GM23248 (cell line): ENCODE measurements at regions not wholly inside any gene's neighbourhood (a gene's known extent, or its start where the extent isn't known, plus 50 kb on each side); places are given as distances from the start of the nearest gene placed in this dataset.

Source experiments
- DNase-seq: peaks from one replicate; pipeline ENCODE4 v3.0.0-alpha.2; 2015
- H2AFZ ChIP-seq: fragments of 200-600 bp; sonication (generic); 2 replicates; pipeline ENCODE4 v1.6.1; 2016; ENCODE audit warnings: antibody characterized with exemption
- H3F3A ChIP-seq: fragments of 200-600 bp; sonication (generic); 2 replicates; pipeline ENCODE4 v1.6.1; 2016; ENCODE audit warnings: mild to moderate bottlenecking, antibody characterized with exemption, mixed run types; ENCODE audit not compliant: insufficient read depth
- H3K27ac ChIP-seq: fragments of 200-600 bp; sonication (generic); 2 replicates; pipeline ENCODE4 v1.5.1; 2016; ENCODE audit warnings: mild to moderate bottlenecking
- H3K27me3 ChIP-seq: fragments of 200-600 bp; sonication (generic); replicated peaks from 2 replicates; pipeline ENCODE4 v1.6.1; 2016; ENCODE audit warnings: mild to moderate bottlenecking; ENCODE audit not compliant: insufficient read depth
- H3K36me3 ChIP-seq: fragments of 200-600 bp; sonication (generic); 2 replicates; pipeline ENCODE4 v1.6.1; 2016; ENCODE audit warnings: low read depth, mild to moderate bottlenecking
- H3K4me1 ChIP-seq: fragments of 200-600 bp; sonication (generic); 2 replicates; pipeline ENCODE4 v1.6.1; 2016; ENCODE audit warnings: mild to moderate bottlenecking; ENCODE audit not compliant: insufficient read depth
- H3K4me2 ChIP-seq: fragments of 200-600 bp; sonication (generic); one replicate; pipeline ENCODE4 v1.6.1; 2016; ENCODE audit warnings: mild to moderate bottlenecking; ENCODE audit not compliant: unreplicated experiment
- H3K4me3 ChIP-seq: fragments of 200-600 bp; sonication (generic); 2 replicates; pipeline ENCODE4 v1.5.1; 2016; ENCODE audit warnings: mild to moderate bottlenecking
- H3K79me2 ChIP-seq: fragments of 200-600 bp; sonication (generic); 2 replicates; pipeline ENCODE4 v1.6.1; 2016; ENCODE audit warnings: mild to moderate bottlenecking; ENCODE audit not compliant: insufficient read depth
- H3K9ac ChIP-seq: fragments of 200-600 bp; sonication (generic); 2 replicates; pipeline ENCODE4 v1.6.1; 2016; ENCODE audit warnings: mild to moderate bottlenecking
- H3K9me2 ChIP-seq: fragments of 200-600 bp; sonication (generic); 2 replicates; pipeline ENCODE4 v1.6.1; 2016; ENCODE audit warnings: mixed run types, mild to moderate bottlenecking, moderate library complexity; ENCODE audit not compliant: insufficient read depth
- H3K9me3 ChIP-seq: fragments of 200-600 bp; sonication (generic); one replicate; pipeline ENCODE4 v1.6.1; 2017; ENCODE audit warnings: low read depth
- H4K20me1 ChIP-seq: fragments of 200-600 bp; sonication (generic); 2 replicates; pipeline ENCODE4 v1.6.0; 2016; ENCODE audit not compliant: insufficient read depth
- EZH2 ChIP-seq: fragments of 200-600 bp; sonication (generic); IDR thresholded peaks from 2 replicates; pipeline ENCODE4 v1.6.1; 2018; ENCODE audit warnings: antibody characterized with exemption, mild to moderate bottlenecking; ENCODE audit not compliant: insufficient read depth, poor library complexity, severe bottlenecking
- EZH2phosphoT487 ChIP-seq: fragments of 200-600 bp; sonication (generic); IDR thresholded peaks from 2 replicates; pipeline ENCODE4 v1.6.1; 2018; ENCODE audit warnings: antibody characterized with exemption, moderate library complexity, mild to moderate bottlenecking, low read depth; ENCODE audit not compliant: insufficient read depth
- WGBS, 2 experiments: methylation state at CpG; one replicate each; pipeline ENCODE4 v1.1.6; 2015 to 2017; ENCODE audit warnings: low lambda C conversion rate in 2 of 2, low coverage in 1 of 2; ENCODE audit errors: missing lambda C conversion rate in 2 of 2; 5-methylcytosine and 5-hydroxymethylcytosine counted together
- in situ Hi-C: fragments of 300-500 bp; cut with MboI; formaldehyde crosslinking; loops from 2 replicates; pipeline ENCODE4 v1.15.0; 2020

DNA sequence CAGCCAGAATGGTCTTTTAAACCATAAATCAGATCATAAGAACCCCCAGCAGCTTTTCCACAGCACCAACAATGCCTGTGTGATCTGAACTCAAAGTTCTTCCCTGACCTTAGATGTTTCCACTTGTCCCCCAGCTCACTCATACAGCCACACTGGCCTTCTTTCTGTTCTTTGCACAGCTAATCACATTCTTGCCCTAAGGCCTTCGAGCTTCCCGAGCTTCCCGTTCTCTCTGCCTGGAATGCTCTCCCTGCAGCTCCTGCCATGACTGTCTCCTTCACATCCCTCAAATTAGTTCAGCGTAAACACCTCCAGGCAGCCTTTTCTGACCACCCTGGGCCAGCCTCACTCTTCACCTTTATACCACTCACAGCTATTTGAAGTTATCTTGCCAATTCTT is 166.8 kb upstream of the NFE2L3 start:
- Histone ChIP-seq H3K4me1 (no peaks in the 10 kb centered on the region), H3K9ac (no peak overlapping the region), H3K27ac (no peak overlapping the region), H3K4me3 (no peak overlapping the region), H3K4me2 (no peak overlapping the region), H4K20me1 (no peaks in the 10 kb centered on the region), H3K9me2 (no peaks in the 10 kb centered on the region), H3K9me3 (no peaks in the 10 kb centered on the region), H3K27me3 (0 out of 2 replicates have a peak, but pooled peaks cover 8% of the 10 kb centered on the region), H3F3A (no peaks in the 10 kb centered on the region), H2AFZ (no peak overlapping the region), H3K79me2 (no peaks in the 10 kb centered on the region), H3K36me3 (no peaks in the 10 kb centered on the region)
- TF ChIP-seq EZH2 (no peak), EZH2phosphoT487 (no peak)
- no peak for DNase-seq
- in situ Hi-C loops = no loop called here
- 30 to 49% methylated on average over 4 of the region's 4 CpGs for WGBS, 2 experiments

DNA sequence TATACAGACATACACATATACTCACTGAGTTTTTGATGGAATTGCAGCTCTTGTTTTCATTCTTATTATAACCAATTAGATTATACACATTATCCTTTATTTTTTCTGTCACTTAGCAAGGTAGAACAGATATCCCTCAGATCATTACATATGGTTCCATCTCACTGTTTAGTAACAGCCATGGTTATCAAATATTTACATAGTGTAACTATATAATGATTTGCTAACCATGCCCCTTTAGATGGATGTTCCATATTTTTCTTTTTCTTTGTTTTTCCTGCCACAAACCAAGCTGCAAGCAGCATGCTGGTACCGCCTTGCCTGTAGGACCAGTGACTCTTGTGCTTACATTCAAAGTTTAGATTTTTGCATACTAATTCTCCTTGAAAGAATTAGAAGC is 163.4 kb upstream of the NFE2L3 start:
- 75 to 85% methylated on average over 1 of the region's 1 CpG for WGBS, 2 experiments
- in situ Hi-C loops = no loop called here

GRCh38 chr7:25989140-25989705 is 162.8 kb upstream of the NFE2L3 start:
- H3K9me2 ChIP-seq = no peaks in the 10 kb centered on the region
- H3K4me2 ChIP-seq = no peak overlapping the region
- H3K79me2 ChIP-seq = no peaks in the 10 kb centered on the region
- in situ Hi-C loops = no loop called here
- TF ChIP-seq EZH2 (no peak), EZH2phosphoT487 (no peak)
- H4K20me1 ChIP-seq = no peaks in the 10 kb centered on the region
- H3K9me3 ChIP-seq = no peaks in the 10 kb centered on the region
- H3K9ac ChIP-seq = no peak overlapping the region
- H2AFZ ChIP-seq = no peak overlapping the region
- no peaks in the 10 kb centered on the region for H3F3A ChIP-seq
- no peak overlapping the region for H3K27ac ChIP-seq
- H3K4me1 ChIP-seq = no peaks in the 10 kb centered on the region
- DNase-seq = no peak
- 46 to 58% methylated on average over 6 of the region's 6 CpGs for WGBS, 2 experiments
- no peak overlapping the region for H3K4me3 ChIP-seq
- 0 out of 2 replicates have a peak, but pooled peaks cover 8% of the 10 kb centered on the region for H3K27me3 ChIP-seq
- no peaks in the 10 kb centered on the region for H3K36me3 ChIP-seq

More for the DNA sequence above, 163.4 kb upstream of the NFE2L3 start:
- no peak for TF ChIP-seq EZH2
- no peak for TF ChIP-seq EZH2phosphoT487
- Histone ChIP-seq H4K20me1 (no peaks in the 10 kb centered on the region), H3K27me3 (0 out of 2 replicates have a peak, but pooled peaks cover 8% of the 10 kb centered on the region), H3K4me1 (no peaks in the 10 kb centered on the region), H3K9me3 (no peaks in the 10 kb centered on the region), H3K27ac (no peak overlapping the region), H2AFZ (no peak overlapping the region), H3K9me2 (no peaks in the 10 kb centered on the region), H3K4me3 (no peak overlapping the region), H3K36me3 (no peaks in the 10 kb centered on the region), H3K79me2 (no peaks in the 10 kb centered on the region), H3K9ac (no peak overlapping the region), H3K4me2 (no peak overlapping the region), H3F3A (no peaks in the 10 kb centered on the region)
- no peak for DNase-seq

DNA sequence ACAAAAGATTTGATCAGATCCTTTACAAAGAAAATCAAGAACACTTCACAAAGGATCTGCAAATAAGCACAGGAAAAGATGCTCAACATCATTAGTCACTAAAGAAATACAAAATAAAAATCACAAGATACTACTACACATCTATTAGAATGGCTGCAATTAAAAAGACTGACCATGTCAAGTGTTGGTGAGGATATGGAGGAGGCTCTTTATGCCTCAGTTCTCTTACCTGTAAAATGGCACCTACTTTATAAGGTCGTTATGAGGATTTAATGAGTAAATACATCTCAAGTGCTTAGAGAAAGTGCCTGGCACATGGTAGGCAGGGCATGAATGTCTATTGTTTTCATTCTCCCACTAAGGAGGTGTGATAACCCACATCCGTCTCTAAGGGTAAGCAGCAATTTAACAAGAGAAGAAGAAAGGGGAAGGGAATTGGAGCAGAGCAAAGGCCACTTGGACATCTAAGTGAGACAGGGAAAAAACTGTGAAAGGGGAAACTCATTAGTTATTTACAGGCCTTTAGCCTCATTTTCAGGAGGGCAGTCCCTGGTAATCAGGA is 157.5 kb upstream of the NFE2L3 start:
- no peak overlapping the region for H3K4me2 ChIP-seq
- no peaks in the 10 kb centered on the region for H3K9me2 ChIP-seq
- WGBS, 2 experiments = 21 to 26% methylated on average over 2 of the region's 2 CpGs
- H3K27me3 ChIP-seq = no peaks in the 10 kb centered on the region
- no peaks in the 10 kb centered on the region for H3K4me1 ChIP-seq
- H3K9ac ChIP-seq = no peak overlapping the region
- no peaks in the 10 kb centered on the region for H3K9me3 ChIP-seq
- in situ Hi-C loops = no loop called here
- no peaks in the 10 kb centered on the region for H4K20me1 ChIP-seq
- H3F3A ChIP-seq = no peaks in the 10 kb centered on the region
- no peak for DNase-seq
- TF ChIP-seq EZH2phosphoT487 (no peak), EZH2 (no peak)
- no peak overlapping the region for H3K4me3 ChIP-seq
- no peak overlapping the region for H3K27ac ChIP-seq
- no peaks in the 10 kb centered on the region for H3K79me2 ChIP-seq
- no peaks in the 10 kb centered on the region for H3K36me3 ChIP-seq
- no peak overlapping the region for H2AFZ ChIP-seq

- WGBS, 2 experiments = 2 to 7% methylated on average over 3 of the region's 3 CpGs
- no peak for DNase-seq
- Histone ChIP-seq H3K27ac (no peak overlapping the region), H3K4me1 (no peaks in the 10 kb centered on the region), H3K4me3 (no peak overlapping the region), H3K27me3 (no peaks in the 10 kb centered on the region), H3F3A (no peaks in the 10 kb centered on the region), H3K36me3 (no peaks in the 10 kb centered on the region), H4K20me1 (no peaks in the 10 kb centered on the region), H2AFZ (no peak overlapping the region), H3K79me2 (no peaks in the 10 kb centered on the region), H3K4me2 (no peak overlapping the region), H3K9ac (no peak overlapping the region), H3K9me2 (no peaks in the 10 kb centered on the region), H3K9me3 (no peaks in the 10 kb centered on the region)
- in situ Hi-C loops = no loop called here
- no peak for TF ChIP-seq EZH2
- TF ChIP-seq EZH2phosphoT487 = no peak
Measured at GRCh38 chr7:25995216-25995615, 156.8 kb upstream of the NFE2L3 start.
